Cerebellar cortex (tissue), 1 donor: ENCODE measurements at regions not wholly inside any gene's neighbourhood (a gene's known extent, or its start where the extent isn't known, plus 50 kb on each side); places are given as distances from the start of the nearest gene placed in this dataset.

Experiments used
- DNase-seq: peaks from one replicate; pipeline ENCODE4 v3.0.0-alpha.2; 2015; ENCODE audit warnings: low spot score

GRCh38 chr13:82370316-82370715 lies 1512.0 kb downstream of the SLITRK1 start:
- no peak for DNase-seq

GRCh38 chr13:82364525-82364924 lies 1517.7 kb downstream of the SLITRK1 start:
- no peak for DNase-seq

GRCh38 chr13:82358284-82358683 lies 1524.0 kb downstream of the SLITRK1 start:
- no peak for DNase-seq

- no peak for DNase-seq
Measured at GRCh38 chr13:82356667-82357410, 1525.4 kb downstream of the SLITRK1 start.

- DNase-seq: no peak
Measured at GRCh38 chr13:82344867-82345266, 1537.4 kb downstream of the SLITRK1 start.

GRCh38 chr13:82341116-82341515 lies 1541.2 kb downstream of the SLITRK1 start:
- no peak for DNase-seq

- peak; percentile 14 for DNase-seq
Measured at GRCh38 chr13:82330499-82330898, 1551.8 kb downstream of the SLITRK1 start.

GRCh38 chr13:82323101-82323500 lies 1559.2 kb downstream of the SLITRK1 start:
- DNase-seq: no peak

- no peak for DNase-seq
Measured at GRCh38 chr13:82305588-82305987, 1576.7 kb downstream of the SLITRK1 start.

- DNase-seq: peak; percentile 76
Measured at GRCh38 chr13:82298106-82298505, 1584.2 kb downstream of the SLITRK1 start.

- DNase-seq: no peak
Measured at GRCh38 chr13:82294226-82294625, 1588.0 kb downstream of the SLITRK1 start.

GRCh38 chr13:82292334-82292733 lies 1589.9 kb downstream of the SLITRK1 start:
- DNase-seq: no peak

- DNase-seq: no peak
Measured at GRCh38 chr13:82291852-82292251, 1590.4 kb downstream of the SLITRK1 start.

GRCh38 chr13:82275644-82276043 lies 1606.6 kb downstream of the SLITRK1 start:
- no peak for DNase-seq

- no peak for DNase-seq
Measured at GRCh38 chr13:82259284-82259683, 1623.0 kb downstream of the SLITRK1 start.

GRCh38 chr13:82257790-82258507 lies 1624.3 kb downstream of the SLITRK1 start:
- DNase-seq: no peak

- no peak for DNase-seq
Measured at GRCh38 chr13:82248762-82249161, 1633.5 kb downstream of the SLITRK1 start.

- DNase-seq: no peak
Measured at GRCh38 chr13:82245860-82246259, 1636.4 kb downstream of the SLITRK1 start.

- no peak for DNase-seq
Measured at GRCh38 chr13:82224806-82225205, 1657.5 kb downstream of the SLITRK1 start.

GRCh38 chr13:82221621-82222020 lies 1660.7 kb downstream of the SLITRK1 start:
- DNase-seq: no peak

GRCh38 chr13:82220641-82221040 lies 1661.6 kb downstream of the SLITRK1 start:
- DNase-seq: no peak

GRCh38 chr13:82216165-82216564 lies 1666.1 kb downstream of the SLITRK1 start:
- no peak for DNase-seq

GRCh38 chr13:82214341-82214740 lies 1667.9 kb downstream of the SLITRK1 start:
- no peak for DNase-seq

- DNase-seq: no peak
Measured at GRCh38 chr13:82206241-82206640, 1676.0 kb downstream of the SLITRK1 start.
